Esophagus squamous epithelium (tissue), 5 donors: ENCODE measurements at regions not wholly inside any gene's neighbourhood (a gene's known extent, or its start where the extent isn't known, plus 50 kb on each side); places are given as distances from the start of the nearest gene placed in this dataset.

Experiments used
- DNase-seq: peaks from one replicate; lab custom pipeline; 2025; lab: John Stamatoyannopoulos, UW
- H3K27ac ChIP-seq, 4 donors: fragments of 200-600 bp; sonication (generic); one replicate each; pipeline ENCODE4 v1.5.1; 2016 to 2019; ENCODE audit warnings: mild to moderate bottlenecking in 1 of 4
- H3K27me3 ChIP-seq, 4 donors: fragments of 200-600 bp; sonication (generic); 1 replicate in 3 of 4; 2 replicates in 1 of 4; pipeline versions ENCODE4 v1.5.1 to v1.6.0; 2017 to 2021; ENCODE audit warnings: antibody characterized with exemption in 1 of 4
- H3K36me3 ChIP-seq, 3 donors: fragments of 200-600 bp; sonication (generic); one replicate each; pipeline ENCODE4 v1.5.1; 2016 to 2019
- H3K4me1 ChIP-seq, 3 donors: fragments of 200-600 bp; sonication (generic); one replicate each; pipeline ENCODE4 v1.5.1; 2017 to 2019
- H3K4me3 ChIP-seq, 4 donors: fragments of 200-600 bp; sonication (generic); 1 replicate in 3 of 4; 2 replicates in 1 of 4; pipeline ENCODE4 v1.5.1; 2016 to 2019; ENCODE audit warnings: mild to moderate bottlenecking in 2 of 4, moderate library complexity in 1 of 4
- H3K9me3 ChIP-seq, 3 donors: fragments of 200-600 bp; sonication (generic); one replicate each; pipeline ENCODE4 v1.5.1; 2016 to 2019
- POLR2A ChIP-seq, 4 donors: fragments of 450-650 bp; IDR thresholded peaks; one replicate each; pipeline ENCODE4 v1.6.1; 2017; ENCODE audit warnings: antibody characterized with exemption in 4 of 4, mild to moderate bottlenecking in 4 of 4, moderate library complexity in 3 of 4
- WGBS, 2 donors: methylation state at CpG; one replicate each; pipeline ENCODE4 v1.1.5; 2018; 5-methylcytosine and 5-hydroxymethylcytosine counted together
- intact Hi-C: fragments of 100-400 bp; cut with DNase I; formaldehyde crosslinking; loops from one replicate; pipeline ENCODE4 v1.15.0; 2022
- TF ChIP-seq, protein P1 (sequence below), 6 experiments: fragments of 450-650 bp in 4 of 6; fragments of 200-600 bp in 2 of 6; sonication (generic) in 2 of 6; IDR thresholded peaks; one replicate each; pipeline ENCODE4 v1.5.1; 2016 to 2019; ENCODE audit warnings: antibody characterized with exemption in 6 of 6, mild to moderate bottlenecking in 4 of 6, moderate library complexity in 4 of 6
- donor health status: DM: yes; HTN: yes; CAD: no.

DNA sequence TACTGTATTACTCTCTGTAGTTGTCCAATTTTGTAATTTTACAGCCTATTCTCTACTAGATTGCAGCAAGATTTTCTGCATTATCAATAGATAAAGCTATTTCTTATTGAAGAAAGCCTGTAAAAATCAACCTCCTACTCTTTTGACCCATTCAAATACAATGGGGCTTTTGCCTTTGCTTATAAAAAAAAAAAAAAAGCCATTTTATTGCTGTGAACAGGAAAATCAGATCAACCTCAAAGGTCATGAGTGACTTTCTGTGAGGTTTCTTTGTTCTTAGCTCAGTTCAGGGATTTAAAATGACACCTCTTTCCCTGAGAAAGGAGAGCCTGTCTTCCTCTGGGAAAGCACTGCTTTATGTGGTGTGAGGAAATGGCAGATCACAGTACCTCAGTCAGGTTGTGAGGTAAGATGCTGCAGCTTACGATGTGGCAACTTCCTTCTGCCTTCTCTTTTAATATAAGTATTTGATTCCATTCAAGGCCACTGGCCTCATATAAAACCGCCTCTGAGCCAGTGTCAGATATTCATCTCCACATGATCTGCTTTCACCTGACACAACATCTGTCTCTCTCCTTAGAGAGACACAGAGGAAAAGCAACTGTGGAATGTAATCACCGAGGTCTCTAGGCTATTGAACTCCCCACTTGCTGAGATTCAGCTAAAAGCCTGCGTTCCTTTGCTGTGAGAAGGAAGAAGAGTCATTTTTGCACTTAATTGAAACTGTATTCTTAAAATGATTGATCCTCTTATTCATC is 161.5 kb upstream of the MB21D2 start:
- intact Hi-C loops: no loop called here
- H3K36me3 ChIP-seq: no peaks in the 10 kb centered on the region
- DNase-seq: no peak
- no peak overlapping the region for H3K4me3 ChIP-seq
- 48 to 50% methylated on average over 4 of the region's 4 CpGs for WGBS, 2 donors
- TF ChIP-seq, protein P1, sequence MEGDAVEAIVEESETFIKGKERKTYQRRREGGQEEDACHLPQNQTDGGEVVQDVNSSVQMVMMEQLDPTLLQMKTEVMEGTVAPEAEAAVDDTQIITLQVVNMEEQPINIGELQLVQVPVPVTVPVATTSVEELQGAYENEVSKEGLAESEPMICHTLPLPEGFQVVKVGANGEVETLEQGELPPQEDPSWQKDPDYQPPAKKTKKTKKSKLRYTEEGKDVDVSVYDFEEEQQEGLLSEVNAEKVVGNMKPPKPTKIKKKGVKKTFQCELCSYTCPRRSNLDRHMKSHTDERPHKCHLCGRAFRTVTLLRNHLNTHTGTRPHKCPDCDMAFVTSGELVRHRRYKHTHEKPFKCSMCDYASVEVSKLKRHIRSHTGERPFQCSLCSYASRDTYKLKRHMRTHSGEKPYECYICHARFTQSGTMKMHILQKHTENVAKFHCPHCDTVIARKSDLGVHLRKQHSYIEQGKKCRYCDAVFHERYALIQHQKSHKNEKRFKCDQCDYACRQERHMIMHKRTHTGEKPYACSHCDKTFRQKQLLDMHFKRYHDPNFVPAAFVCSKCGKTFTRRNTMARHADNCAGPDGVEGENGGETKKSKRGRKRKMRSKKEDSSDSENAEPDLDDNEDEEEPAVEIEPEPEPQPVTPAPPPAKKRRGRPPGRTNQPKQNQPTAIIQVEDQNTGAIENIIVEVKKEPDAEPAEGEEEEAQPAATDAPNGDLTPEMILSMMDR (IDR thresholded peaks at IDR 0.05): no peak
- TF ChIP-seq POLR2A (IDR thresholded peaks at IDR 0.05): no peak
- no peaks in the 10 kb centered on the region for H3K9me3 ChIP-seq
- H3K27me3 ChIP-seq: no peaks in the 10 kb centered on the region
- H3K4me1 ChIP-seq: no peaks in the 10 kb centered on the region
- no peak overlapping the region for H3K27ac ChIP-seq

DNA sequence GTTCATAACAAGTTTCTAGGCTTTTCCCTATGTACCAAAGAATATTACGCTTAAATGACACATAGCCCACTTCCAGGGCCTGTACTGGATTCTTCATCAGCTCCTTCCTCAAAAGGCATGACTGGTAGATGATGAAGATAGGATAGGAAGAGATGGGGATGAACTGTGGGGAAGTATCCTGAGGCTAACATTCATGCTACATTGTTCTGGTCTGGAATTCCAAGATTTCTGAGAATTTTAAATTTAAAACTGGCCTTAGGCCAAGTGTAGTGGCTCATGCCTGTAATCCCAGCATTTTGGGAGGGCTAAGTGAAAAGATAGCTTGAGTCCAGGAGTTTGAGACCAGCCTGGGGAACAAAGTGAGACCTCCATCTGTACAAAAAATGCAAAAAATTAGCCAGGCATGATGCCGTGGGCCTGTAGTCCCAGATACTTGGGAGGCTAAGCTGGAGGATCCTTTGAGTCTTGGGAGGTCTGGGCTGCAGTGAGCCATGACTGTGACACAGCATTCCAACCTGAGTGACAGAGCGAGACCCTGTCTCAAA is 160.1 kb upstream of the PLAAT1 start:
- intact Hi-C loops: no loop called here
- 66 to 76% methylated on average over 3 of the region's 3 CpGs for WGBS, 2 donors
- H3K4me1 ChIP-seq: no peaks in the 10 kb centered on the region
- no peak overlapping the region for H3K27ac ChIP-seq
- TF ChIP-seq, protein P1 (IDR thresholded peaks at IDR 0.05): no peak
- no peak for TF ChIP-seq POLR2A (IDR thresholded peaks at IDR 0.05)
- no peak overlapping the region for H3K4me3 ChIP-seq
- H3K27me3 ChIP-seq: no peaks in the 10 kb centered on the region
- no peaks in the 10 kb centered on the region for H3K36me3 ChIP-seq
- no peaks in the 10 kb centered on the region for H3K9me3 ChIP-seq
- DNase-seq: no peak

DNA sequence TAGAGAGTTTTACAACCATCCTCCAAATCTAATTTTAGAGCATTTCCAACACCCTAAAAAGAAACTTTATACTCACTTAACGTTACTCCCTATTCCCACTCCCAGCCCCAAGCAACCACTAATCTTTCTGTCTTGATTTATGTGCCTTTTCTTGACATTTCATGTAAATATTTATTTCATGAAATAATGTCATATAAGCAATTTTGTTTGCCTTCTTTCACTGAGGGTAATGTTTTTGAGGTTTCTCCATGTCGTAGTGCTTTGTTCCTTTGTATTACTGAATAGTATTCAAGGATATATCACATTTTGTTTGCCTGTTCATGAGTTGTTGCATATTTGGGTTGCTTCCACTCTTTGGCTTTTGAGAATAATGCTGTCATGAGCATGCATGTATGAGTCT is 155.4 kb upstream of the PLAAT1 start:
- WGBS, 2 donors: 30 to 35% methylated on average over 2 of the region's 2 CpGs
- Histone ChIP-seq H3K4me3 (no peak overlapping the region), H3K9me3 (no peaks in the 10 kb centered on the region), H3K27me3 (peaks cover 0 to 12% (median 0%) of the 10 kb centered on the region in 4 donors), H3K4me1 (no peaks in the 10 kb centered on the region), H3K27ac (no peak overlapping the region), H3K36me3 (no peaks in the 10 kb centered on the region)
- no peak for TF ChIP-seq POLR2A (IDR thresholded peaks at IDR 0.05)
- TF ChIP-seq, protein P1 (IDR thresholded peaks at IDR 0.05): no peak
- intact Hi-C loops: no loop called here
- DNase-seq: no peak

DNA sequence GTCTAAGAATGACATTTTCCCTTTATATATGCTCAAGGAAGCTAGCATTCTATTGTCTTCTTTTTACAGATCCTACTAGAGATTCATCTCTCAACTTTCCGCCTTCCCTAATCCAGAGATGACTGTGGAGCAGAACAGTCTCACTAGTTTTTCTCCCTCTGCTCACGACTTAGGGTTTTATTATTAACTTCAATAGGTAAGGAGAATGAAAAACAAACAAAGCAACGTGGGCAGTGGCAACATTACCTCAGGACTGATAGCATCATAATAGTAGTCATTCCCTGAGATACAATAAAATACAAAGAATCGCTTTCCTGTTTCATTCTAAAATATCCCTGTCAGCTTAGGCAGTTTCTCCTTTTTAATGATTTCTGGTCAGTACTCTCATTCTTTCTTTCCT is 154.3 kb upstream of the PLAAT1 start:
- no peak overlapping the region for H3K27ac ChIP-seq
- no peaks in the 10 kb centered on the region for H3K9me3 ChIP-seq
- H3K27me3 ChIP-seq: peaks cover 0 to 12% (median 0%) of the 10 kb centered on the region in 4 donors
- intact Hi-C loops: no loop called here
- no peaks in the 10 kb centered on the region for H3K36me3 ChIP-seq
- no peak for TF ChIP-seq POLR2A (IDR thresholded peaks at IDR 0.05)
- TF ChIP-seq, protein P1 (IDR thresholded peaks at IDR 0.05): no peak
- DNase-seq: no peak
- no peak overlapping the region for H3K4me3 ChIP-seq
- 46 to 48% methylated on average over 4 of the region's 4 CpGs for WGBS, 2 donors
- no peaks in the 10 kb centered on the region for H3K4me1 ChIP-seq

DNA sequence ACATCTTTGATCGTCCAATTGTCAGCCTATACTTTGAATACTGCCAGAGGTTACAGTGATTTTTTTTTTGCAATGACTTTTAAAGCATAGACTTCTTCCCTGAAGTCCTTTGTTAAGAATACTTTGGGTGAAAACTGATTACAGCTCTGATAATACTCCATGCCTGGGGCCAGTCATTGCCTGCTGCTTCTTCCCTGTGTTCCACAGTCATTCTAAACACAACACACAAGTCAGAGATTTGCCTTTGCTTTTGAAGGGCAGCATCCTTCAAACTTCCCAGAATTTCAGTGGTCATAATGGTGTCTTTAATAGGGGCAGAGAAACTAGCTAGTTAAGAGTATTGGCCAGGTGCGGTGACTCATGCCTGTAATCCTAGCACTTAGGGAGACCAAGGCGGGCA is 153.7 kb upstream of the PLAAT1 start:
- intact Hi-C loops: no loop called here
- Histone ChIP-seq H3K4me1 (no peaks in the 10 kb centered on the region), H3K36me3 (no peaks in the 10 kb centered on the region), H3K9me3 (no peaks in the 10 kb centered on the region), H3K4me3 (no peak overlapping the region), H3K27ac (no peak overlapping the region), H3K27me3 (peaks cover 0 to 12% (median 0%) of the 10 kb centered on the region in 4 donors)
- TF ChIP-seq POLR2A (IDR thresholded peaks at IDR 0.05): no peak
- TF ChIP-seq, protein P1 (IDR thresholded peaks at IDR 0.05): no peak
- no peak for DNase-seq
- 77 to 80% methylated on average over 2 to 3 of the region's 3 CpGs for WGBS, 2 donors
